A549 (cell line): ENCODE measurements at regions not wholly inside any gene's neighbourhood (a gene's known extent, or its start where the extent isn't known, plus 50 kb on each side); places are given as distances from the start of the nearest gene placed in this dataset.

Experiments used
- ATAC-seq, 2 experiments: fragments of 200-7000 bp in 1 of 2; fragments of >200 bp in 1 of 2; cut with Nextera tagmentation in 1 of 2; cut with Tn5 transposase in 1 of 2; 3 replicates each; pipeline versions ENCODE4 v1.8.0 to v1.9.1; 2018 to 2020; ENCODE audit warnings: mild to moderate bottlenecking in 1 of 2, moderate library complexity in 1 of 2
- CTCF ChIA-PET: fragments of 300-600 bp; sonication (Branson Sonifier 250); formaldehyde crosslinking; extraction: SDS; loops from one replicate; lab custom pipeline; 2021; ENCODE audit warnings: antibody characterized with exemption, inconsistent platforms; lab: Yijun Ruan, JAX
- POLR2A ChIA-PET: fragments of 350-600 bp; formaldehyde crosslinking; extraction: SDS; loops from one replicate; lab custom pipeline; 2021; ENCODE audit warnings: antibody characterized with exemption, inconsistent platforms; lab: Yijun Ruan, JAX
- DNase-seq, 2 experiments: peaks; one replicate each; pipeline versions ENCODE4 v3.0.0 to v3.0.0-alpha.2; 2011 to 2016; ENCODE audit warnings: low read depth in 1 of 2, low spot score in 1 of 2
- FAIRE-seq: peaks from 2 replicates; lab custom pipeline; 2011; peaks lifted over from hg19 to GRCh38; lab: Jason Lieb, UNC
- H3K27ac ChIP-seq, 2 experiments: fragments of >200 bp; sonication (Bioruptor Twin); formaldehyde crosslinking; 3 replicates each; pipeline ENCODE4 v1.5.1; 2016 to 2017
- H3K4me1 ChIP-seq: fragments of >200 bp; sonication (Bioruptor Twin); formaldehyde crosslinking; 3 replicates; pipeline ENCODE4 v1.6.1; 2016
- H3K4me2 ChIP-seq: fragments of >200 bp; sonication (Bioruptor Twin); formaldehyde crosslinking; 3 replicates; pipeline ENCODE4 v1.6.1; 2016
- H3K4me3 ChIP-seq: fragments of >200 bp; sonication (Bioruptor Twin); formaldehyde crosslinking; 3 replicates; pipeline ENCODE4 v1.5.1; 2016
- H3K9me3 ChIP-seq: fragments of >200 bp; sonication (Bioruptor Twin); formaldehyde crosslinking; 3 replicates; pipeline ENCODE4 v1.6.1; 2016
- ATOH8 ChIP-seq: fragments of 250-450 bp; sonication (Bioruptor Pico); IDR thresholded peaks from 2 replicates; pipeline ENCODE4 v1.5.0; 2020; ENCODE audit warnings: low read depth, mild to moderate bottlenecking, moderate library complexity
- CBX2 ChIP-seq: fragments of 200-600 bp; sonication (generic); IDR thresholded peaks from 2 replicates; pipeline ENCODE4 v1.6.1; 2016; ENCODE audit warnings: low read depth, mild to moderate bottlenecking, borderline replicate concordance
- CBX8 ChIP-seq: fragments of 200-600 bp; sonication (generic); IDR thresholded peaks from 2 replicates; pipeline ENCODE4 v1.6.1; 2016
- CTCF ChIP-seq: fragments of >200 bp; sonication (Bioruptor Twin); formaldehyde crosslinking; IDR thresholded peaks from 3 replicates; pipeline ENCODE4 v1.5.1; 2016
- E2F6 ChIP-seq: IDR thresholded peaks from 2 replicates; pipeline ENCODE4 v1.6.1; 2012; ENCODE audit warnings: low read depth, borderline replicate concordance
- EHF ChIP-seq: fragments of 250-450 bp; sonication (Bioruptor Pico); IDR thresholded peaks from 2 replicates; pipeline ENCODE4 v1.5.0; 2020; ENCODE audit warnings: mild to moderate bottlenecking
- FOSB ChIP-seq: fragments of 250-450 bp; sonication (Bioruptor Pico); IDR thresholded peaks from 2 replicates; pipeline ENCODE4 v1.5.0; 2020; ENCODE audit warnings: mild to moderate bottlenecking, moderate library complexity
- GATA3 ChIP-seq: IDR thresholded peaks from 2 replicates; pipeline ENCODE4 v1.6.1; 2012; ENCODE audit warnings: borderline replicate concordance
- HEYL ChIP-seq: fragments of 250-450 bp; sonication (Bioruptor Pico); IDR thresholded peaks from 2 replicates; pipeline ENCODE4 v1.8.0; 2021; ENCODE audit warnings: mild to moderate bottlenecking, moderate library complexity
- HOXB13 ChIP-seq: fragments of 250-450 bp; sonication (Bioruptor Pico); IDR thresholded peaks from 2 replicates; pipeline ENCODE4 v1.5.0; 2020; ENCODE audit warnings: low read depth, mild to moderate bottlenecking, moderate library complexity
- MAZ ChIP-seq: fragments of 150-350 bp; IDR thresholded peaks from 2 replicates; pipeline ENCODE4 v1.6.1; 2014; ENCODE audit warnings: antibody characterized with exemption, low read depth, low read length, borderline replicate concordance
- MYC ChIP-seq: IDR thresholded peaks from 2 replicates; pipeline ENCODE4 v1.6.1; 2012; ENCODE audit warnings: mild to moderate bottlenecking, inconsistent platforms, low read length, improper control_type of control experiment, borderline replicate concordance
- NR3C1 ChIP-seq: fragments of >200 bp; sonication (Bioruptor Twin); formaldehyde crosslinking; IDR thresholded peaks from 3 replicates; pipeline ENCODE4 v1.6.1; 2017
- POLR2A ChIP-seq: IDR thresholded peaks from 2 replicates; pipeline ENCODE4 v1.6.1; 2012; ENCODE audit warnings: mild to moderate bottlenecking, low read length
- POLR2AphosphoS2 ChIP-seq: conservative IDR thresholded peaks from 2 replicates; pipeline ENCODE4 v1.6.1; 2012; ENCODE audit warnings: low read length, improper control_type of control experiment, inconsistent platforms
- RCOR1 ChIP-seq: fragments of 150-350 bp; IDR thresholded peaks from 2 replicates; pipeline ENCODE4 v1.6.1; 2014; ENCODE audit warnings: antibody characterized with exemption, low read length, low read depth
- SMC3 ChIP-seq: fragments of >200 bp; sonication (Bioruptor Twin); formaldehyde crosslinking; IDR thresholded peaks from 3 replicates; pipeline ENCODE4 v1.6.1; 2018; ENCODE audit warnings: inconsistent platforms
- SREBF2 ChIP-seq: fragments of 450-650 bp; IDR thresholded peaks from 2 replicates; pipeline ENCODE4 v1.6.1; 2014; ENCODE audit warnings: mild to moderate bottlenecking, moderate library complexity
- ZC3H11A ChIP-seq: fragments of 450-650 bp; IDR thresholded peaks from 2 replicates; pipeline ENCODE4 v1.6.1; 2014; ENCODE audit warnings: antibody characterized with exemption, mild to moderate bottlenecking
- ZFP36 ChIP-seq: fragments of 450-650 bp; IDR thresholded peaks from 2 replicates; pipeline ENCODE4 v1.6.1; 2014; ENCODE audit warnings: borderline replicate concordance; ENCODE audit not compliant: partially characterized antibody
- WGBS: methylation state at CpG from one replicate; pipeline ENCODE4 v1.1.6; 2017; ENCODE audit errors: missing lambda C conversion rate; 5-methylcytosine and 5-hydroxymethylcytosine counted together
- TF ChIP-seq, protein P1 (sequence below): fragments of >200 bp; sonication (Bioruptor Twin); formaldehyde crosslinking; IDR thresholded peaks from 2 replicates; pipeline ENCODE4 v1.6.1; 2016
- TF ChIP-seq, protein P2 (sequence below): fragments of 150-350 bp; IDR thresholded peaks from 2 replicates; pipeline ENCODE4 v1.6.1; 2014; ENCODE audit warnings: low read depth, mild to moderate bottlenecking, low read length

DNA sequence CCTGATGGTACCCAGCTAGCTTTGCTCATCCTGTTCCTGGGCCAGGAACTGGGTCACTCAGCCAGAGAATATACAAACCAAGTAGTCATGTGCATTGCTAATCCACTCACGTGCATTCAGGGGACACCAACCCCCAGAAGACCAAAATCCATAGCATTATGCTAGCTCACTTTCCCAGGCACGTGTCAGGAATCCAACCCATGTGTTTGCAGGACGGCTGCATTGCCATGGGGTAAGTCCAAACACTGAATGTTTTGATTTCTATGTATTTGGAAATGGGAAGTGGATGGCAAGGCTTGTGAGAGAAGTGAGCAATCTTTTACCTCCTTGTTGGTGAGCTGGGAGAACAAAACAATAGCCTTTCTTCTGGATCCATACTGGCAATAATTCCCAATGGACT is 87.1 kb upstream of the FOXN3 start:
- no peak for TF ChIP-seq ZFP36
- TF ChIP-seq E2F6, result no peak
- TF ChIP-seq MYC, result no peak
- TF ChIP-seq, protein P1, sequence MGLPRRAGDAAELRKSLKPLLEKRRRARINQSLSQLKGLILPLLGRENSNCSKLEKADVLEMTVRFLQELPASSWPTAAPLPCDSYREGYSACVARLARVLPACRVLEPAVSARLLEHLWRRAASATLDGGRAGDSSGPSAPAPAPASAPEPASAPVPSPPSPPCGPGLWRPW, result no peak
- no peak for TF ChIP-seq FOSB
- no peak for TF ChIP-seq HOXB13
- TF ChIP-seq CBX8, result no peak
- TF ChIP-seq CTCF, result no peak
- TF ChIP-seq GATA3, result no peak
- TF ChIP-seq NR3C1, result no peak
- TF ChIP-seq POLR2AphosphoS2, result no peak
- TF ChIP-seq CBX2, result no peak
- TF ChIP-seq HEYL (CRISPR knock-in tag), result no peak
- TF ChIP-seq POLR2A, result no peak
- POLR2A ChIA-PET, result no interaction called here

GRCh38 chr14:89503431-89503996 is 86.5 kb upstream of the FOXN3 start:
- Histone ChIP-seq H3K27ac (no peak overlapping the region), H3K4me3 (no peak overlapping the region), H3K4me1 (peaks cover 16% of the 10 kb centered on the region), H3K9me3 (no peaks in the 10 kb centered on the region), H3K4me2 (no peak overlapping the region)
- 53% methylated on average over 10 of the region's 10 CpGs for WGBS
- no peak for TF ChIP-seq HEYL (CRISPR knock-in tag)
- no peak for TF ChIP-seq EHF (CRISPR knock-in tag)
- TF ChIP-seq RCOR1, result no peak
- no peak for TF ChIP-seq MAZ
- TF ChIP-seq POLR2A, result no peak
- TF ChIP-seq ATOH8 (CRISPR knock-in tag), result no peak
- TF ChIP-seq E2F6, result no peak
- TF ChIP-seq ZFP36, result no peak
- TF ChIP-seq SMC3, result no peak
- TF ChIP-seq ZC3H11A, result no peak
- TF ChIP-seq CBX8, result no peak
- TF ChIP-seq SREBF2, result no peak
- TF ChIP-seq, protein P2, sequence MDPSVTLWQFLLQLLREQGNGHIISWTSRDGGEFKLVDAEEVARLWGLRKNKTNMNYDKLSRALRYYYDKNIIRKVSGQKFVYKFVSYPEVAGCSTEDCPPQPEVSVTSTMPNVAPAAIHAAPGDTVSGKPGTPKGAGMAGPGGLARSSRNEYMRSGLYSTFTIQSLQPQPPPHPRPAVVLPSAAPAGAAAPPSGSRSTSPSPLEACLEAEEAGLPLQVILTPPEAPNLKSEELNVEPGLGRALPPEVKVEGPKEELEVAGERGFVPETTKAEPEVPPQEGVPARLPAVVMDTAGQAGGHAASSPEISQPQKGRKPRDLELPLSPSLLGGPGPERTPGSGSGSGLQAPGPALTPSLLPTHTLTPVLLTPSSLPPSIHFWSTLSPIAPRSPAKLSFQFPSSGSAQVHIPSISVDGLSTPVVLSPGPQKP, result no peak
- no peak for TF ChIP-seq CBX2
- no peak for TF ChIP-seq HOXB13
- no peak for ATAC-seq
- no peak for DNase-seq
- no peak for FAIRE-seq
- POLR2A ChIA-PET, result no interaction called here
- CTCF ChIA-PET, result interaction anchor here (1.4 kb wide), 1 partner anchor 10 kb away, joined by 6 read pairs; no protein-coding TSS in a partner anchor

More for the DNA sequence above, 87.1 kb upstream of the FOXN3 start:
- 18% methylated on average over 3 of the region's 3 CpGs for WGBS
- H3K9me3 ChIP-seq, result no peaks in the 10 kb centered on the region
- no peak overlapping the region for H3K27ac ChIP-seq
- no peak overlapping the region for H3K4me3 ChIP-seq
- FAIRE-seq (no peak), ATAC-seq (no peak), DNase-seq (no peak)
- H3K4me2 ChIP-seq, result no peak overlapping the region
- peaks cover 16% of the 10 kb centered on the region for H3K4me1 ChIP-seq
- CTCF ChIA-PET, result no interaction called here
